ENCODE measurements at regions not wholly inside any gene's neighbourhood (a gene's known extent, or its start where the extent isn't known, plus 50 kb on each side); places are given as distances from the start of the nearest gene placed in this dataset.

- Histone ChIP-seq H3K27me3 (ENCODE audit: insufficient read depth, poor library complexity, severe bottlenecking) (no peaks in the 10 kb centered on the region), H3K27ac (replicated peaks) (no peak overlapping the region), H3K4me3 (replicated peaks; ENCODE audit: insufficient read depth, low read length) (no peak overlapping the region)
- DNase-seq (ENCODE audit: low read depth in 1 of 2, low spot score in 1 of 2), result no peak
- TF ChIP-seq, protein P1, sequence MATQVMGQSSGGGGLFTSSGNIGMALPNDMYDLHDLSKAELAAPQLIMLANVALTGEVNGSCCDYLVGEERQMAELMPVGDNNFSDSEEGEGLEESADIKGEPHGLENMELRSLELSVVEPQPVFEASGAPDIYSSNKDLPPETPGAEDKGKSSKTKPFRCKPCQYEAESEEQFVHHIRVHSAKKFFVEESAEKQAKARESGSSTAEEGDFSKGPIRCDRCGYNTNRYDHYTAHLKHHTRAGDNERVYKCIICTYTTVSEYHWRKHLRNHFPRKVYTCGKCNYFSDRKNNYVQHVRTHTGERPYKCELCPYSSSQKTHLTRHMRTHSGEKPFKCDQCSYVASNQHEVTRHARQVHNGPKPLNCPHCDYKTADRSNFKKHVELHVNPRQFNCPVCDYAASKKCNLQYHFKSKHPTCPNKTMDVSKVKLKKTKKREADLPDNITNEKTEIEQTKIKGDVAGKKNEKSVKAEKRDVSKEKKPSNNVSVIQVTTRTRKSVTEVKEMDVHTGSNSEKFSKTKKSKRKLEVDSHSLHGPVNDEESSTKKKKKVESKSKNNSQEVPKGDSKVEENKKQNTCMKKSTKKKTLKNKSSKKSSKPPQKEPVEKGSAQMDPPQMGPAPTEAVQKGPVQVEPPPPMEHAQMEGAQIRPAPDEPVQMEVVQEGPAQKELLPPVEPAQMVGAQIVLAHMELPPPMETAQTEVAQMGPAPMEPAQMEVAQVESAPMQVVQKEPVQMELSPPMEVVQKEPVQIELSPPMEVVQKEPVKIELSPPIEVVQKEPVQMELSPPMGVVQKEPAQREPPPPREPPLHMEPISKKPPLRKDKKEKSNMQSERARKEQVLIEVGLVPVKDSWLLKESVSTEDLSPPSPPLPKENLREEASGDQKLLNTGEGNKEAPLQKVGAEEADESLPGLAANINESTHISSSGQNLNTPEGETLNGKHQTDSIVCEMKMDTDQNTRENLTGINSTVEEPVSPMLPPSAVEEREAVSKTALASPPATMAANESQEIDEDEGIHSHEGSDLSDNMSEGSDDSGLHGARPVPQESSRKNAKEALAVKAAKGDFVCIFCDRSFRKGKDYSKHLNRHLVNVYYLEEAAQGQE (IDR thresholded peaks at IDR 0.05; ENCODE audit: insufficient replicate concordance, low read depth), result no peak
- TF ChIP-seq, protein P2, sequence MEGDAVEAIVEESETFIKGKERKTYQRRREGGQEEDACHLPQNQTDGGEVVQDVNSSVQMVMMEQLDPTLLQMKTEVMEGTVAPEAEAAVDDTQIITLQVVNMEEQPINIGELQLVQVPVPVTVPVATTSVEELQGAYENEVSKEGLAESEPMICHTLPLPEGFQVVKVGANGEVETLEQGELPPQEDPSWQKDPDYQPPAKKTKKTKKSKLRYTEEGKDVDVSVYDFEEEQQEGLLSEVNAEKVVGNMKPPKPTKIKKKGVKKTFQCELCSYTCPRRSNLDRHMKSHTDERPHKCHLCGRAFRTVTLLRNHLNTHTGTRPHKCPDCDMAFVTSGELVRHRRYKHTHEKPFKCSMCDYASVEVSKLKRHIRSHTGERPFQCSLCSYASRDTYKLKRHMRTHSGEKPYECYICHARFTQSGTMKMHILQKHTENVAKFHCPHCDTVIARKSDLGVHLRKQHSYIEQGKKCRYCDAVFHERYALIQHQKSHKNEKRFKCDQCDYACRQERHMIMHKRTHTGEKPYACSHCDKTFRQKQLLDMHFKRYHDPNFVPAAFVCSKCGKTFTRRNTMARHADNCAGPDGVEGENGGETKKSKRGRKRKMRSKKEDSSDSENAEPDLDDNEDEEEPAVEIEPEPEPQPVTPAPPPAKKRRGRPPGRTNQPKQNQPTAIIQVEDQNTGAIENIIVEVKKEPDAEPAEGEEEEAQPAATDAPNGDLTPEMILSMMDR (IDR thresholded peaks at IDR 0.05; ENCODE audit: insufficient read depth, low read length), result no peak
- no peak for TF ChIP-seq POLR2AphosphoS5 (IDR thresholded peaks at IDR 0.05; ENCODE audit: low read depth)
- no peak for TF ChIP-seq GABPA (IDR thresholded peaks at IDR 0.05; ENCODE audit: low read depth)
- no peak for TF ChIP-seq SPI1 (IDR thresholded peaks at IDR 0.05; ENCODE audit: borderline replicate concordance, low read depth)
Observed at GRCh38 chr20:60428651-60429050, 470.4 kb downstream of the CDH26 start.

DNA sequence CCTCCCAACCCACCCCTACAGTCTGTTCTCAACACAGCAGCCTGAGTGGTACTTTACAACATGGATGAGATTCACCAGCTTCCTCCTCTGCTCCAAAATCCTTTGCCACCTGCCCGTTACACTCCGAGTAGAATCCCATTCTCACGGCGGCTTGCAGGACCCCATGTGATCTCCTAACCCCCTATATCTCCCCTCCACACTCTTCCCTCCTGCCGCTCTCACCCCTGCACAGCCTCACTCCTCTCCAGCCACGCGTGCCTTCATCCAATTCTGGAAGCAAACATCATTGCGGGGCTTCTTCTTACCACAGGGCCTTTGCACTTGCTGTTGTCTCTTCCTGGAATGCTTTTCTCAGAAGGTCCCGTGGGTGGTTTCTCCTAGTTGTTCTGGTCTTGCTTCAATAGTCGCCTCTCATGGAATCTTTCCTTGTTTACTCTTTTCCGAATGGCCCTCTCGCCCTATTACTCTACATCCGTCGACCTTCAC, 472.3 kb downstream of the CDH26 start:
- Histone ChIP-seq H3K27ac (replicated peaks) (no peak overlapping the region), H3K27me3 (ENCODE audit: insufficient read depth, poor library complexity, severe bottlenecking) (no peaks in the 10 kb centered on the region), H3K4me3 (replicated peaks; ENCODE audit: insufficient read depth, low read length) (no peak overlapping the region)
- TF ChIP-seq SPI1 (IDR thresholded peaks at IDR 0.05; ENCODE audit: borderline replicate concordance, low read depth) (no peak), POLR2AphosphoS5 (IDR thresholded peaks at IDR 0.05; ENCODE audit: low read depth) (no peak), GABPA (IDR thresholded peaks at IDR 0.05; ENCODE audit: low read depth) (no peak)
- TF ChIP-seq, protein P1 (IDR thresholded peaks at IDR 0.05; ENCODE audit: insufficient replicate concordance, low read depth), result no peak
- TF ChIP-seq, protein P2 (IDR thresholded peaks at IDR 0.05; ENCODE audit: insufficient read depth, low read length), result no peak
- DNase-seq (ENCODE audit: low read depth in 1 of 2, low spot score in 1 of 2), result no peak

DNA sequence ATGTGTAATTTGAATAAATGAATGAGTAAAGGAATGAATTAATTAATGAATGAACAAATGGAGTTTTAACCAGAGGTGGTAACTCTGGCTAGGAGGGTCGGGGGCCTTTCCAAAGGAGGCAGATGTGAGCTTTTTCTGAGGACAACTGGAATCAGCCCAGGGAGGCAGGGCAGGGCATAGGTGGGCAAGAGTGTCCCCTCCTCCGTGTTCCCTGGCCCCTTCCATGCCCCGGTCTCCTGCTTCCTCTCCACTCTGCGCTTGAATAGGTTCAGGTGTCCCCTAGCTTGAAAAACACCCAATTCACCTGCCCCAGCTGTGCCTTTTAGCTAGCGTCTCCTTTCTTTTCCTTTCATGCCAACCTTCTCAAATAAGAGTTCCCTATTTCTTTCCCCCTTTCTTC, 473.1 kb downstream of the CDH26 start:
- no peak for TF ChIP-seq SPI1 (IDR thresholded peaks at IDR 0.05; ENCODE audit: borderline replicate concordance, low read depth)
- TF ChIP-seq GABPA (IDR thresholded peaks at IDR 0.05; ENCODE audit: low read depth), result no peak
- TF ChIP-seq, protein P1 (IDR thresholded peaks at IDR 0.05; ENCODE audit: insufficient replicate concordance, low read depth), result no peak
- TF ChIP-seq, protein P2 (IDR thresholded peaks at IDR 0.05; ENCODE audit: insufficient read depth, low read length), result no peak
- TF ChIP-seq POLR2AphosphoS5 (IDR thresholded peaks at IDR 0.05; ENCODE audit: low read depth), result no peak
- H3K27ac ChIP-seq (replicated peaks), result no peak overlapping the region

More for the DNA sequence above, 473.1 kb downstream of the CDH26 start:
- Histone ChIP-seq H3K27me3 (ENCODE audit: insufficient read depth, poor library complexity, severe bottlenecking) (no peaks in the 10 kb centered on the region), H3K4me3 (replicated peaks; ENCODE audit: insufficient read depth, low read length) (no peak overlapping the region)
- no peak for DNase-seq (ENCODE audit: low read depth in 1 of 2, low spot score in 1 of 2)

All from HL-60 (cell line).